Tibial artery (tissue), 4 donors: ENCODE measurements at regions not wholly inside any gene's neighbourhood (a gene's known extent, or its start where the extent isn't known, plus 50 kb on each side); places are given as distances from the start of the nearest gene placed in this dataset.

Source experiments
- DNase-seq, 2 donors: peaks; one replicate each; pipeline ENCODE4 v3.0.0-alpha.2; 2019
- H3K27ac ChIP-seq, 2 donors: fragments of 200-600 bp; sonication (generic) in 1 of 2; 1 replicate in 1 of 2; 2 replicates in 1 of 2; pipeline ENCODE4 v1.5.1; 2018 to 2019; ENCODE audit warnings: mild to moderate bottlenecking in 1 of 2
- H3K27me3 ChIP-seq, 2 donors: fragments of 200-600 bp; sonication (generic) in 1 of 2; one replicate each; pipeline versions ENCODE4 v1.5.1 to v1.6.0; 2016 to 2019
- H3K36me3 ChIP-seq, 3 donors: fragments of 200-600 bp; sonication (generic) in 2 of 3; one replicate each; pipeline ENCODE4 v1.5.1; 2016 to 2019; ENCODE audit warnings: mild to moderate bottlenecking in 2 of 3
- H3K4me1 ChIP-seq, 4 donors: fragments of 200-600 bp; sonication (generic) in 2 of 4; 1 replicate in 3 of 4; 2 replicates in 1 of 4; pipeline ENCODE4 v1.5.1; 2016 to 2019
- H3K4me3 ChIP-seq, 2 donors: fragments of 200-600 bp; sonication (generic) in 1 of 2; 1 replicate in 1 of 2; 2 replicates in 1 of 2; pipeline ENCODE4 v1.5.1; 2018 to 2019; ENCODE audit warnings: mild to moderate bottlenecking in 2 of 2
- H3K9me3 ChIP-seq, 3 donors: fragments of 200-600 bp; sonication (generic) in 1 of 3; one replicate each; pipeline ENCODE4 v1.5.1; 2016 to 2019
- CTCF ChIP-seq, 2 experiments: fragments of 200-600 bp in 1 of 2; fragments of 450-650 bp in 1 of 2; IDR thresholded peaks; one replicate each; pipeline ENCODE4 v1.5.1; 2017 to 2019; ENCODE audit warnings: antibody characterized with exemption in 2 of 2, mild to moderate bottlenecking in 1 of 2, moderate library complexity in 1 of 2
- intact Hi-C: fragments of 100-400 bp; cut with DNase I; formaldehyde crosslinking; loops from one replicate; pipeline ENCODE4 v1.15.0; 2023; ENCODE audit warnings: low total_unique reads

- no peaks in the 10 kb centered on the region for H3K4me1 ChIP-seq
- H3K27ac ChIP-seq: no peak overlapping the region
- no peaks in the 10 kb centered on the region for H3K9me3 ChIP-seq
- intact Hi-C loops: no loop called here
- no peak for TF ChIP-seq CTCF (IDR thresholded peaks at IDR 0.05)
- no peak for DNase-seq
- H3K36me3 ChIP-seq: no peaks in the 10 kb centered on the region
- H3K27me3 ChIP-seq: no peaks in the 10 kb centered on the region
- no peak overlapping the region for H3K4me3 ChIP-seq
Measured at GRCh38 chr5:18495157-18495556, 860.9 kb downstream of the TAF11L14 start.

- H3K27ac ChIP-seq: no peak overlapping the region
- no peak overlapping the region for H3K4me3 ChIP-seq
- TF ChIP-seq CTCF (IDR thresholded peaks at IDR 0.05): no peak
- DNase-seq: no peak
- H3K36me3 ChIP-seq: no peaks in the 10 kb centered on the region
- H3K4me1 ChIP-seq: no peaks in the 10 kb centered on the region
- no peaks in the 10 kb centered on the region for H3K27me3 ChIP-seq
- H3K9me3 ChIP-seq: no peaks in the 10 kb centered on the region
- intact Hi-C loops: no loop called here
Measured at GRCh38 chr5:18496041-18496440, 861.8 kb downstream of the TAF11L14 start.

- intact Hi-C loops: no loop called here
- no peaks in the 10 kb centered on the region for H3K4me1 ChIP-seq
- H3K27ac ChIP-seq: no peak overlapping the region
- H3K9me3 ChIP-seq: no peaks in the 10 kb centered on the region
- no peaks in the 10 kb centered on the region for H3K27me3 ChIP-seq
- no peak for DNase-seq
- H3K36me3 ChIP-seq: no peaks in the 10 kb centered on the region
- H3K4me3 ChIP-seq: no peak overlapping the region
- TF ChIP-seq CTCF (IDR thresholded peaks at IDR 0.05): no peak
Measured at GRCh38 chr5:18497089-18497488, 862.8 kb downstream of the TAF11L14 start.

GRCh38 chr5:18503797-18504328 is 869.6 kb downstream of the TAF11L14 start:
- no peak overlapping the region for H3K4me3 ChIP-seq
- intact Hi-C loops: no loop called here
- H3K36me3 ChIP-seq: no peaks in the 10 kb centered on the region
- H3K9me3 ChIP-seq: no peaks in the 10 kb centered on the region
- no peaks in the 10 kb centered on the region for H3K27me3 ChIP-seq
- H3K27ac ChIP-seq: no peak overlapping the region
- DNase-seq: no peak
- H3K4me1 ChIP-seq: no peaks in the 10 kb centered on the region
- TF ChIP-seq CTCF (IDR thresholded peaks at IDR 0.05): no peak

- Histone ChIP-seq H3K4me3 (no peak overlapping the region), H3K27me3 (no peaks in the 10 kb centered on the region), H3K36me3 (no peaks in the 10 kb centered on the region), H3K27ac (no peak overlapping the region), H3K4me1 (no peaks in the 10 kb centered on the region), H3K9me3 (no peaks in the 10 kb centered on the region)
- DNase-seq: no peak
- intact Hi-C loops: no loop called here
- TF ChIP-seq CTCF (IDR thresholded peaks at IDR 0.05): no peak
Measured at GRCh38 chr5:18507114-18507513, 872.9 kb downstream of the TAF11L14 start.
